Right lobe of liver (tissue), 4 donors: ENCODE measurements at regions not wholly inside any gene's neighbourhood (a gene's known extent, or its start where the extent isn't known, plus 50 kb on each side); places are given as distances from the start of the nearest gene placed in this dataset.

Experiments
- CTCF ChIP-seq, 4 donors: fragments of 200-600 bp in 3 of 4; fragments of 450-650 bp in 1 of 4; IDR thresholded peaks; one replicate each; pipeline versions ENCODE4 v1.5.1 to v1.8.0; 2016 to 2022; ENCODE audit warnings: antibody characterized with exemption in 4 of 4, mild to moderate bottlenecking in 2 of 4
- POLR2A ChIP-seq: fragments of 450-650 bp; IDR thresholded peaks from one replicate; pipeline ENCODE4 v1.6.1; 2017; ENCODE audit warnings: antibody characterized with exemption, mild to moderate bottlenecking
- donor health status: DM: no; HTN: no; CAD: no.
- donor health status: DM: no; HTN: no; CAD: no.
- donor health status: DM: no; HTN: yes; CAD: no.

- TF ChIP-seq CTCF (IDR thresholded peaks at IDR 0.05), result no peak
- TF ChIP-seq POLR2A, result no peak
Observed at GRCh38 chr7:101747053-101747878, 70.2 kb upstream of the CUX1 start.
